Epidermal melanocyte (primary cell): ENCODE measurements at regions not wholly inside any gene's neighbourhood (a gene's known extent, or its start where the extent isn't known, plus 50 kb on each side); places are given as distances from the start of the nearest gene placed in this dataset.

Experiments used
- DNase-seq: peaks from one replicate; pipeline ENCODE4 v3.0.0; 2011; ENCODE audit warnings: low spot score; ENCODE audit not compliant: insufficient read length

DNA sequence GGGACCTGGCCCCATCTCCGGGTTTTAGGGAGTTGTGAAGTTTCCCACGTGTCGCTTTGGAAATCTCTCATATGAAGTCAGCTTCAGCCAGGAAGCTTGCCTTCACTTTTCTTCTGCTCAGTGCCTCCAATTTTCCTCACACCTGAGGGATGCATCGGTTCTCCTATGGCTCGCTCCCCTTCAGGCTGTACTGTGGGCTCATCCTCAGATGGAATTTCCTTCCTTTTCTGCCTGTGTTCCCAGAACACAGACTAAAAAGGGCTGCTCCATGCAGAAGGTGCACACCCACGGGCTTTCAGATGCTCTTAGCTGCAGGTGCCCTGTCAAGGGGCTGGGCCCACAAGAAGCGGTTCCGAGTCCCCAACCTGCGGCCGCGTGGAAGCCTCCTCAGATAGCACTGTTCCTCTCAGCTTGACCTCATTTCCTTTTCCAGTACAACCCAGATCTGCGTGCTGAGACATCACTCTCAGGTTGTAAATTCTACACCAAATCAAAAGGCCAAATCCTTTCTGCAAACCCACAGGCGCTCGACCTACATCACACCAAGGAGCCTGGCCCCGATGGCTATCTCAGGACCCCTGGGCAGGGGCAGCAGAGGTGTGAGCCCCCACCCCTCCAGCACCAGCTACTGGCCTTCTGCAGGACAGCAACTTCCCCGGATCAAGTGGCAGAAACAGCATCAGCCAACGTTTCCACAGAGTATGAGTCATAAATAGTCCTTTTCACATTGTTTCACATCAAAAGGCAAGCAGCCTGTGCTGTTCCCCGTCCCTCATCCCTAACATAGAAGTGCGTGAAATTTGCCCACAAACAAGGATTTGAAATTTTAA, 275.9 kb downstream of the ZNF536 start:
- DNase-seq: no peak

DNA sequence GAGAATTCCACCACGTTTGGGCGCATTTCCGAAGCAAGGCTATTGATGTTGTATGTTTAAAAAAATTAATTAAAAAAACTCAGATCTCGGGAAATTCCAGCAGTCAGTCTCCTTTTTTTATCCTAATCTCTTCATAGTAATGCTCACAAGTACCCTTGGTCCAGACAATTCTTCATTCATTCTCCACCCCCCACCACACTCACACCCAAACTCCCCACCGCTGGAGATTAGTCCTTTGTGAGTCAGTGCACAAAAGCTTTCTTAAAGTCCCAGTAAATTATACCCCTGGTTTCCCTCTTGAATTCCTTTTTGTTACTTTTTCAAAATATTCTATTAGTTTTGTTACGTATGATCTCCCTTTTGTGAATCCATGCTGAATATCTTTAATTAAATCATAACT, 274.6 kb downstream of the ZNF536 start:
- no peak for DNase-seq

DNA sequence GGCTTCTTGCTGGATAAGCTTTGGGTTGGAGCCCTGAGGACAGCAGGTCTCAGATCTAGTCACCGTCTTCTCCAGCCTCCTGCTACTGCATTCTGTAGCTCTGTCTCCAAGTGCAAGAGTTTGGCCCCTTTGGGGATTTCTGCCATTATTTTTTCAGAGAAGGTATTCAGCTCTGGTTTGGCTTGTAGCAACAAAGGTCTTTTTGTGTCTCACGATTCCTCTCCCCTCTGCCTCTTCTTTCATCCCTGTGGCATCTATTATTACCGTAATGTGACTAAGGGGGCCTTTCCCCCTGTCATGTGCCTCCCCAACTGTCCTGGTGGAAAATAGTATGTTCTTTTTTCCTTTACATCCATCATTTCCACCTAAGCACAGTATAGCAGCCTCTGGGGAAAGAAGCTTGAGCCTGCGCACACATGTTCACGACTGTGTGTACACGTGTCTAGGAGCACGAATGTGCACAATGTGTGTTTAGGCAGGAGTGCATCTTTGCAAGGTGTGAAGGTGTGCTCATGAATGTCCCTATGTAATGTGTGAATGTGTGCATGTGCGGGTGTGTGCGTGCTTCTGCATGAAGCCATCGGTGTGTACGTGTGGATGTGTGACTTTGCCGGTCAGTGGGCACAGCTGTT, 273.9 kb downstream of the ZNF536 start:
- DNase-seq: no peak

DNA sequence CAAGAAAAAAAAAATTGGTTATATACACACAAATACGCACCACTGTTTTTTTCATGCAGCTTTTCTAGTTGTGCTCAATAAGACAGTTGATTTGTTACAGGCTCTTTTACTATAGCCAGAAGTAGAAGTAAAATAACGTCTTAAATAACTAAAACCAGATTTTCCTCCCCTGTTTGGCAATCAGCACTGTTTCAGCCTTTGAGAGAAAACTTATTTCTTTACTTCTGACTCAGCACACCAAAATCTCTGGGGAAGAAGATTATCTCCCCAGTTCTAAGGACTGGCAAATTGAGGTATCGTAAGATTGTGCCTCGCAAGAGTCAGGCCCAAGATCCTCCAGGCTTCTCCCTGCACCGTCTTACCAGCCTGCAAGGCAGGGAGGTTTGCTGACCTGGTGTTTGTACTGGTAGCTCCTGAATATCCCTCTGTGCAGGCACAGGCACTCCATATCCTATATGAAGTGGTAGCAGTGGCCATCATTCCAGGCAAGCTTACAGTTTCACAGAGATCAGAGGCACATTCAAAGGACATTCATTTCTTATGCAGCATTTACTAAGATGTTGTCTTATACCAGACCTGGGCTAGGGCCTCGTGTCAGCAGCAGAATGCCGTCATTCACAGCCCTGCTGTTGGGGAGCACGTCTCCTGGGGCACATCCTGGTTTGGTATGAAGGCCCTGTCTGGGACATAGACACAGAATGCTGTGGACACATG, 268.2 kb downstream of the ZNF536 start:
- no peak for DNase-seq

DNA sequence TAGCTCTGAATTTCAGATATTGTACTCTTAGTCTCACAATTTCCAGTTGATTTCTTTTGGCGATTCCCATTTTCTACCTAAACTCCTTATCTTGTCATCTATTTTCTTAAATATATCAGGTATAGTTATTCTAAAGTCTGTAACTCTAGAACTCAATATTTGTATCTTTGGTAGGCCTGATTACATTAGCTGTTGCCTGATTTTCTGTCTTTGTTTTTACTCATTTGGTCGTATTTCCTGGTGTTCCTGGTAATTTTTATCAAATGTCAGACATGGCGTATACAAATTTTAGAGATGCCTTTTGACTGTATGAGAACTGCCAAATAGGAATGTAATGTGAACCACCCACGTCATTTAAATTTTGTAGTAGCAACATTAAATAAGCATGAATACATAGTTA, 266.7 kb downstream of the ZNF536 start:
- no peak for DNase-seq

DNA sequence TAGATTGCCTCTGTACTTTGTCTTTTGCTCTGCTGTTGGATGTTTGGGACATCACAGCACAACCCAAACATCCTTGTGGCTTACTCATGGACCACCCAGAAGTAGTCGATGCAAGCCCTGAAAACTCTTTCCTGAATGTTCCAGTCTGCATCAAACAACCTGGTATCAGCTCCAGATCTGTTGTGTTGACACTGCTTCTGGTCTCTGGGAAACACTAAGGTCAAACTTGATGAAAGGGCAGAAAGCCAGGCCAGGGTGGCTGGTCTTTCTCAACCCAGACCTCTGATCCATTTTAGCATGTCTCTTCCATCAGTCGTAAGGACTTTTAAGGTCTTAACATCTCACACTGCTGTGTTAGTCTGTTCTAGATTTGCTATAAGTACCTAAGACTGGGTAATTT, 265.7 kb downstream of the ZNF536 start:
- no peak for DNase-seq

DNA sequence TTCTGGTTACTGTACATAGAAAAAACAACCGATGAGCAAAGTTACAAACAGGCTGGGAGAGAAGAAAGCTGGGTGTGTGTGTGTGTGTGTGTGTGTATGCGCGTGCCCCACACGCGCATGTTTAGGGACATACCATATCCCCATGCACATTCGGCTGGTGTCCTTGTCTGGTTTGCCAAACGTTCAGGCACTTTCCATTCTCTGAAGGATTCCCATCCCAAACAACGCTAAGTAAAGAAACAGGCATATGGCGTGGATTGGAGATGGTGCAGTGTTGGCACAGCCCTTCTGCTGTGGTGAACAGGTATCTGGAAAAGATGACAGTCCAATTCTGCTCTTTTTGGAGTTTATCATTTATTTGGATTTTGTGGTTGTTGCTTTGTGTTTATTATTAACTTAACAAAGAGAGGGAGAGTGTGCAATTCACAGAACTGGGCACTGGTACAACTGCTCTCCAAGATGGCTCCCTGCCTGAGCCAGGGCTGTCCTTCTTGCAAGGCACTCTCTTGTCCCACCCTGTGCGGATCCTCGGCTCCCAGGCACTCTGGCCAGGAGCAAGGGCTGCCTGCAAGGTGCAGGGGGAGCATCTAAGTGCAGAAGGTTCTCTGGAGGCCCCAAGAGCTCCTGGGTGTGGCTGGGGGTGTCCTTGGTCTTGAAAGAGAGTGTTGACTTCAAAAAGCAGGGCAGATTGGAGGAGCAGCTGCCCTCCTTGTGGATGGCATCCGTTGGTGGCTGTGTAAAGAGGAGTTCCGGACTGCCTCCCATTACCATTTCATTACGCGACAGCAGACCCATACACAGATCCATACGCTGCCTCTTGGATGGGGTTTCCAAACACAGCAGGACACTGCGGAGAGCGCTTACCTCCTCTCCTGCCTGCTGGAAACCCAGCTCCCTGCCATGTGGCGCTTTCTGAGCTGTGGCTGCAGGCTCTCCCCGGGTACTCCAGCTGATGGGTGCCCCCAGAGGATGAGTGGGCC, 263.1 kb downstream of the ZNF536 start:
- DNase-seq: no peak

DNA sequence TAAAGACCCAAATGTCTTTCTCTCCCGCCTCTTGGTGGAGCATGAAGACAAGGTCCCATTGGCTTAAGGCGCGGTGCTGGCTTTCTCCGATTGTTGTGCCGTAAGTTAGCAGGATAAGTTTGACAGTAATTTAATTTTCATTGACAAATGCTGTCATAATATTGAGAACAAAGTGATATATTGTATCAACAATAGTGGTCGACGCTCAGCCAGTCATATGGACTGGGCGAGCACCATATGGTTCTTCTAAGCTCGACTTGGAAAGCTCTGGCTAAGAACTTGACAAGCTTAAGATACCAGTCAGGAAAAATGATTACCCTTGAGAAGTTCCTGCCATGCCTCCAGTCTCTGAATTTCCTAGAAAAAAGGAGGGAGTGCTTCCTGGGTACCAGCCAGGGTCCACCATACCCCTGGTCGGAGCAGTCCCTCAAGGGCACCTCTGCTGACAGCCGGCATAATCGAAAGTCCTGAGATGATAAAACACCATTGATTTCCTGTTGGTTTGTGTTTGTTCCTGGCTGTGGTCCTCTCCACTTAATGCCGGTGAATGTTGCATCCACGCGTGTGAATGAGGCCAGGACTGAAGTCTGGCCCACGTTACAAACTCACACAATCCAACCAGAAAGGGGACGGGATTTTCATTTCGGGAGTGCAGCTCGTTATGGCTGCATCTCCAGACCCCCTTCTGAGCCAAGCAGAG, 262.1 kb downstream of the ZNF536 start:
- no peak for DNase-seq

DNA sequence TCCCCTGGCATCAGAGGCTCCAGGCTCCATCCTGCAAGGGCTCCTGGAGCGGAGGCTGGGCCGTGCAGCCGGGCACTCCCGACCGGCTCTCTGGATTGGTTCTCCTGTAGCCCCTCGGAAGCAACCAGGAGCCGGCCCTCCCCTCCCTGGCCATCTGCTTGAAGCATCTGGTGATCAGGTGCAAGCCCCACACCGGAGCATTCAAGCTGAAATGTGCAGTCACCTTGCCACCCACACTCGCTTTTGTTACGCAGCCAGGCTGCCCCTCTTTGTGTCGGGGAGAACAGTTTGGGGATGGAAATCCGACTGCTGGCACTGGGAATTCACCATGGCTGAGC, 258.8 kb downstream of the ZNF536 start:
- no peak for DNase-seq

DNA sequence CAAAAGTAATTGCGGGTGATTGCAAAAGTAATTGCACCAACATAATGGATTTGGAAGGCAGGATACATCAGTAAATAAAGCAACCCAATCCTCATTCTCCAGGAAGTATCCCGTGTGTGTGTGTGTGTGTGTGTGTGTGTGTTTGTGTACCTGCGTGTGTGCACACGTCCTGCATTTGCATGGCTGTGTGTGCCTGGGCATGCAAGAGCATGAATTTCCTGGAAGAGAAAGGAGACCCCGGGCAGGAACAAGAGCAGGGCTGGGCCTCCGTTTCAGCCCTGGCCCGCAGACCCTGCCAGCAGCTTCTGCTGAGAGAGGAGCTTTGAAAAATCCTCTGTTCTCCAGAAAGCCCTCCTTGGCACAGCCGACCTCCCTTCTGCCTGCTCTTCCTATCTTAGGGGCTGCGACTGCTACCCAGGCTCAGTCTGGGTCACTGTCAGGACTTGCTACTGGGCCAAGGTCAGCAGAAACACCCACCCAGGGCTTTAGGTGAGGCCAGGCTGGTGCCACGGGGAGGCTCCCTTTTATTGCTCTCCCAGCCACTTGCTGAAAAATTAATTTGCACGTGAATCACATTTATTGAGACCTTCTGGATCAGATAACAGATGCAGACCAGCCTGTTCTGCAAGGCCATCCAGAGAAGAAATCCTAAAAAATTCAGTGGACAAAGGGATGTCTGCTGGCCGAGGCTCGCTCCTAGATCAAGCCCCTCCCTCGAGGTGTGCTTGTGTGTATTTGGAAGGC, 258.3 kb downstream of the ZNF536 start:
- DNase-seq: no peak

DNA sequence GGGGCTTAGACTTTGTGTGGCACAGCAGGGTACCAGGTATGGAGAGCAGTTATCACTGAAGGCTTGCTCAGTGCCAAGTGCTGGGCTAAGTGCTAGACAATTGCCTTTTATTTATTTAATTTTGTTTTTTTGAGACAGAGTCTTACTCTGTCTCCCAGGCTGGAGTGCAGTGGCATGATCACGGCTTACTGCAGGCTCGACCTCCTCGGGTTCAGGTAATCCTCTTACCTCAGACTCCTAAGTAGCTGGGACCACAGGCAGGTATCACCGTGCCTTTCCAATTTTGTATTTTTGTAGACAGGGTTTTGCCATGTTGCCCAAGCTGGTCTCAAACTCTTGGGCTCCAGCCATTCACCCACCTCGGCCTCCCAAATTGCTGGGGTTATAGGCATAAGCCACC, 256.9 kb downstream of the ZNF536 start:
- DNase-seq: no peak

DNA sequence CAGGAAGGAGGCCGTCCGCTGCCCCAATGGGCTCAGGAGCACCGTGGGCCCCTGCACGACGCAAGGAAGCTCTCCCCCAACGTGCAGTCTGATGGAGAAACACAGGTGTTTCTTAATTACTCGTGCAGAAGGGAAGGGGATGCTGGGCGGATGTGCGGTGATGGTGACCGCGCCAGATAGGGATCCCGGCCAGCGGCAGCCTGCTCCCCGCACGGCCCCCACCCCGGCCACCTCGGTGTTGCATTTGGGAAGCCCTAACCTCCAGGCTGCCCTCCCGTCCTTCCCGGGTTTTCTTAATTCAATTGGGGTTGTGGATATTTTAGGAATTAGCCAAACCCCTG, 254.4 kb downstream of the ZNF536 start:
- no peak for DNase-seq

DNA sequence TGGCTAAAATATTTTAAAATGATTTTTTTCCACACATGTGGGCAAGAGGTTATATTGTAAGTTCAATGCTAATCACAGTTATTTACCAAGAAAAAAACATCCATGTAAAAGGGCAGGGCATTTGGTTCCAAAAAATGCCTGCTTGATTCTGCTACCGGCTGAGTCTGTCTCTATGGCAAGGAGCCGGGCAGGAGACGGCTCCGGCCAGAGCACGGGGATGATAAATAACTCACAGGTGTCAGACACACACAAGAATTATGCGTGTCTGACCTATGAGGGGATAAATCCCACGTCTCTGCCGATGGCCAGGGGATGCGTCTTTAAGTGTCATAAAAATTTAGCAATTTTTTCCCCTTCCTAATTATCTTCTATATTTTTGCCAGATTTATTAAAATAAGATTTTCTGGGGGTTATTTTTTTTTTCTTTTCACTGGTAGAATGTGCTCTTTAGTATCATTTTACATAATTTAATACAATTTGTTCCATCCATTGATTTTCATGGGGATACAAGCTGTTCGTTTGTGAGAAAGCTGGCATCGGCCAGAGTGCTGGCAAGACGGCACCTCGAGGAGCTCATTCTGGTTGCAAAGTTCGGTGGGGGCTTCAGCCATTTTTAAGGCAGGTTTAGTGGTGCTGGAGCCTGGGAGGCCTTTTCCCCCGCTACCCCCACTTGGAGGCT, 253.9 kb downstream of the ZNF536 start:
- DNase-seq: no peak

DNA sequence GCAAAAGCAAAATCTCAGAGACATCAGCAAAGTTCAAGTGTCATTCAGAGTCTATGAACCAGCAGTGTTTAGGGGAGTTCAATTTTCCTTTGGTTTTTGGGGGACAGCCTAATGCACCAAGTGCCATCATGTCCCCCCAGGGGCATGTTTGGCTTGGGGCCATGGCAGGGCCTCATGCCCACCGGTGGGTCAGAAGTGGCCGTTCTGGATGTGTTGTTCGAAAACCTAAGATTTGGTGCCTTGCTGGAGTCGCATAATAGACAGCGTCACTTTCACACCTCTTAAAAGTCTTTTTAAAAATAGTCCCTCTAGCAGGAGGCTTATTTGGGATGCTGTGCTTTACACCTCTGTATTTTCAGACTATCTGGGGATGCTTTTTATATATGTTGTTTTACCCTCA, 250.1 kb downstream of the ZNF536 start:
- no peak for DNase-seq

DNA sequence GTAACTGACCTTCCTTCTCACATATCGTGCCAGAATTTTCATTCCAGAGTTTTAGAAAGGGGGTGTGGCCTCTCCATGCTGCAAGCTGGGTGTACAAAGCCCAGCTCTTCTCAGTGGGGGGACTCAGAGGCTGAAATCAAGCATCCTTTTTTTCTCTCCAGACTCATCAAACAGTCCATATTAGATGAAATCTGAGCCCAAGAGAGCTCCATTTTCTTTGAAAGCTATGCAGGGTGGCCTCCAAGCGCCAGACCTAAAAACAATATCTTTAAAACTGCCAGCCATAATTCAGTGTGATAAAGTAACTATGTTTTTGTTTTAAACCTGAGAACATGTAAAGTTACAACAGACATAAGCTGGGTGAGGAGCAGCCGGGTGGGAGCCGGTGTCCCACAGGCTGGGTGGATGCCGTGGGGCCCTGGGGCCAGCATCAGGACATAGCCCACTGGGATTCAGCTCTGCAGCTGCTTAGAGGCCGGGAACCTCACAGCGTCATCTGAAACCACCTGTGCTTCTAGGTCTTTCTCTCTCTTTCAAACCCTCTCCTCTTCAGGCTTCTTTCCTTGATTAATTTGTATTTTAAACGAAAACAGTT, 249.2 kb downstream of the ZNF536 start:
- DNase-seq: no peak

DNA sequence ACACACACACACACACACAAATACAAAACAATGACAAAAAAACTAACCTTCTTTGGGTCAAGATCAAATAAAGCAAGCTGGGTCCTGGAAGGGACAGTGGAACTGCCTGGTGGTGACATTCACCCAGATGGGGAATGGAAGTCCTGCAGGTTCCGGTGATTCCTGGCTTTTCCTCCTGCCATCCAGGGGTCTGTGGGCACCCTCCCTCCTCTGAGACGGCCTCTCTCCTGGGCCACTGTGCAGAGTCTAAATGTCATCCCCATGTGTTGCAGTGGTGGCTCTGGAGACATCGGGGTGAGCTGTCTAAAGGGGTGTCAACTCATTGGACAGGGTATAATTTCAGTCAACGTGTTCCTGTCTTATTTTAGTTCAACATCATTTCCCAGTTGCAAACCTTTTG, 248.2 kb downstream of the ZNF536 start:
- no peak for DNase-seq

DNA sequence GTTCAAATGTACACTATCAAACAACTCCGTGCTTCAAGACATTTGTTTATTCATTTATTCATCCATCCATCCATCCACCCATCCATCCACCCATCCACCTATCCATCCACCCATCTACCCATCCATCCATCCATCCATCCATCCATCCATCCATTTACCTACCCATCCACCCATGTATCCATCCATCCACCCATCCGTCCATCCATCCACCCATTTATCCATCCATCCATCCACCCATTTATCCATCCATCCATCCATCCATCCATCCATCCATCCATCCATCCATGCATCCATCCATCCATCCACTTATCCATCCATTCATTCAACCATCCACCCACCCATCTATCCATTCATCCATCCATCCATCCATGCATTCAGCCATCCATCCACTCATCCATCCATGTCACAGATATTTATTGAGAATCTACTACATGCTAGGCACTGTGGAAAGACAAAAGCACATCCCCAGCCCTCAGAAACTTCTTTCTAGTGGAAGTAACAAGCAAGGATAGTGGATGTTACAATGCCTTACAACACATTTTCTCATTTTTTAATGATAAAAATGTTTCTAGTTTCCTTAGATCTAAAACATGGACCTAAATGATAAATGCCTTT, 237.6 kb downstream of the ZNF536 start:
- no peak for DNase-seq

DNA sequence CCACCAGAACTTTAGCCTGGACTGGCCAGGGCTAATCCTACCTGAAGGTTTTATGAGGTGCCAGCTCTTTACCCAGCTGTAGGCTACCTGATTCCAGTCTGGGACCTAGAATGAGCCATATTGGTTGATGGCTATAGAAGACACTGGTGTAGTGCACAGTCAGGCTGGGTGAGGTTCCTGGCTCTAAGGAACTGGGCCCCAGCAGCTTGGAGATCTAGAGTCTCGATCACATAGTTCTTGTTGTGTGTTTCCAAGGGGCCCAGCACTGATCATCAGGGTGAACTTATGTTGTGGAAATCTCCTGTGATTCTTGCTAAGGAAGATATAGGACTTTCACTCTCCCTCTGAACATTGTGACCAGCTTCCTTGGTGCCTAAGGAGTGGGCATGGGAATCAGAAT, 236.3 kb downstream of the ZNF536 start:
- DNase-seq: no peak
